ENCODE measurements at regions not wholly inside any gene's neighbourhood (a gene's known extent, or its start where the extent isn't known, plus 50 kb on each side); places are given as distances from the start of the nearest gene placed in this dataset.

DNA sequence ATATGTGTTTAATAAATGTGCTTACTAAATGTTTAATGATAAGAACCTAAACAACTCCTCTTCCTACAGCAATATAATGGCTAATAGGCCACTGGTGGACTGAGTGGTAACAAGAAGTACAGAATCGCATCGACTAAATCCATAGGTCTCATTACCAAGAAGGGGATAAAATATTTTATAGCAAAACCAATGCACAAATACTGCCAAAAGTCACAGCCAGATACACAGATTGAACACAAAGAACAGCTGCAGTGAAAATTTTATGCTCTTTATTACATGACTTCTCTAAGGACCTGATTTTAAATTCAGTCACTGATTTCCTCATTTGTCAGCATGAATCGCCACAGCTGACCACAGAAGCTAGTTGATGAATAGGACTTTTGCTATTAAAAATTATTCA, 285.4 kb downstream of the DHX15 start:
- Mint-ChIP-seq H3K36me3 (no peaks in the 10 kb centered on the region), H3K4me3 (no peak overlapping the region), H3K4me1 (no peaks in the 10 kb centered on the region), H3K27ac (no peak overlapping the region), H3K27me3 (peaks cover 0 to 17% (median 7%) of the 10 kb centered on the region in 5 donors), H3K9me3 (peaks cover 0 to 5% (median 0%) of the 10 kb centered on the region in 11 donors)
- no peaks in the 10 kb centered on the region for H3K4me1 ChIP-seq (ENCODE audit: control insufficient read depth in 2 of 2, insufficient read depth in 2 of 2, low read length in 2 of 2)
- ATAC-seq (no peak), DNase-seq (no peak)
- CTCF ChIA-PET: no interaction called here
- no peaks in the 10 kb centered on the region for H3K36me3 ChIP-seq (ENCODE audit: control insufficient read depth in 2 of 3, insufficient read depth in 3 of 3, low read length in 3 of 3)
- no peak overlapping the region for H3K4me3 ChIP-seq (ENCODE audit: low read length)
- H3K9me3 ChIP-seq (ENCODE audit: control insufficient read depth in 2 of 3, low read length in 3 of 3): no peaks in the 10 kb centered on the region
- no peak overlapping the region for H3K27ac ChIP-seq (ENCODE audit: low read depth, low read length)
- intact Hi-C loops (cut with micrococcal nuclease): no loop called here
- no peaks in the 10 kb centered on the region for H3K27me3 ChIP-seq (ENCODE audit: control insufficient read depth in 2 of 2, insufficient read depth in 2 of 2, low read length in 2 of 2)
- POLR2A ChIA-PET: no interaction called here

DNA sequence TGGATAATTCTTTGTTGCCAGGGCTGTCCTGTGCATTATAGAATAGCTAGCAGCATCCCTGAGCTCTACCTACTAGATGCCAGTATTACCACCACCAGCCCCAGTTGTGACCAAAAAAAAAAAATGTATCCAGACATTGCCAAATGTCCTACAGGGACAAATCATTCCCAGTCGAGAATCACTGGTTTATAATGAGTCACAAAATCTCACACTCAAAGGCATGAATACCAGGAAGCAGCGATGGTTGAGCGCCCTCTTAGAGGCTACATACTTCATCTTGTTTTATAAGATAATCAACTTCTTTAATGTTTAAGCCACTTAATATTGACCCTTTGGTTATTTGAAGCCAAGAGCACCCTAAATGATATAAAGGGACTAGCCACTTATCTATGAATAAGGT, 297.3 kb downstream of the DHX15 start:
- Mint-ChIP-seq H3K36me3 (no peaks in the 10 kb centered on the region), H3K4me3 (no peak overlapping the region), H3K27me3 (peaks cover 0 to 15% (median 0%) of the 10 kb centered on the region in 5 donors), H3K4me1 (no peaks in the 10 kb centered on the region), H3K27ac (no peak overlapping the region), H3K9me3 (peaks cover 0 to 11% (median 4%) of the 10 kb centered on the region in 11 donors)
- no peaks in the 10 kb centered on the region for H3K36me3 ChIP-seq (ENCODE audit: control insufficient read depth in 2 of 3, insufficient read depth in 3 of 3, low read length in 3 of 3)
- H3K4me1 ChIP-seq (ENCODE audit: control insufficient read depth in 2 of 2, insufficient read depth in 2 of 2, low read length in 2 of 2): no peaks in the 10 kb centered on the region
- intact Hi-C loops (cut with micrococcal nuclease): no loop called here
- CTCF ChIA-PET: no interaction called here
- no peak overlapping the region for H3K27ac ChIP-seq (ENCODE audit: low read depth, low read length)
- no peak for DNase-seq
- no peak for ATAC-seq
- H3K27me3 ChIP-seq (ENCODE audit: control insufficient read depth in 2 of 2, insufficient read depth in 2 of 2, low read length in 2 of 2): no peaks in the 10 kb centered on the region
- POLR2A ChIA-PET: interaction anchor here (0.6 kb wide), 1 partner anchor 388 kb away, joined by 4 read pairs; no protein-coding TSS in a partner anchor
- H3K4me3 ChIP-seq (ENCODE audit: low read length): no peak overlapping the region
- H3K9me3 ChIP-seq (ENCODE audit: control insufficient read depth in 2 of 3, low read length in 3 of 3): no peaks in the 10 kb centered on the region

GRCh38 chr4:24285759-24286158, 298.6 kb downstream of the DHX15 start:
- Histone ChIP-seq H3K9me3 (ENCODE audit: control insufficient read depth in 2 of 3, low read length in 3 of 3) (no peaks in the 10 kb centered on the region), H3K4me1 (ENCODE audit: control insufficient read depth in 2 of 2, insufficient read depth in 2 of 2, low read length in 2 of 2) (no peaks in the 10 kb centered on the region), H3K27me3 (ENCODE audit: control insufficient read depth in 2 of 2, insufficient read depth in 2 of 2, low read length in 2 of 2) (no peaks in the 10 kb centered on the region), H3K27ac (ENCODE audit: low read depth, low read length) (no peak overlapping the region), H3K36me3 (ENCODE audit: control insufficient read depth in 2 of 3, insufficient read depth in 3 of 3, low read length in 3 of 3) (no peaks in the 10 kb centered on the region), H3K4me3 (ENCODE audit: low read length) (no peak overlapping the region)
- no peaks in the 10 kb centered on the region for H3K4me1 Mint-ChIP-seq
- no peak overlapping the region for H3K4me3 Mint-ChIP-seq
- CTCF ChIA-PET: no interaction called here
- DNase-seq (no peak), ATAC-seq (no peak)
- peaks cover 0 to 7% (median under 1%) of the 10 kb centered on the region in 11 donors for H3K9me3 Mint-ChIP-seq
- H3K36me3 Mint-ChIP-seq: no peaks in the 10 kb centered on the region
- no peak overlapping the region for H3K27ac Mint-ChIP-seq
- POLR2A ChIA-PET: no interaction called here
- intact Hi-C loops (cut with micrococcal nuclease): no loop called here
- H3K27me3 Mint-ChIP-seq: peaks cover 0 to 6% (median 0%) of the 10 kb centered on the region in 5 donors

DNA sequence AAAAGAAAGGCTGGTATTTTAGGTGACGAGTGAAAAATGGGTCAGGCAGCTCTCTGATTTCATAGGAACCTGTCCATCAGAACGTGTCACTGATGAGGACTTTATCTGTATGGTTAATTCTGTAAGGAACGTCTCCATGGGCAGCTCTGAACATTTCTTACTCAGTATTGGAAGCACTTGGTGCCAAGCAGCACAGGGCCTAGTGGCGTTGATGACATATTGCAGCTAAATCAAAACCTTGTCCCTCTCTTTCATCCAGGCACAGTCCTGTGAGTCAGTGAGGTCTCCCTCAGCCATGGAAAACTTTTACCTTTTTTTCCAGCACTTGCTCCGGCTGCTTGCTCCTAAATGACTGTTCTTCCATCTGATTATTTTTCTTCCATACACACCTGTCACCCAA, 301.9 kb downstream of the DHX15 start:
- CTCF ChIA-PET: no interaction called here
- H3K4me3 Mint-ChIP-seq: no peak overlapping the region
- peaks cover 0 to 13% (median 10%) of the 10 kb centered on the region in 5 donors for H3K27me3 Mint-ChIP-seq
- intact Hi-C loops (cut with micrococcal nuclease): no loop called here
- POLR2A ChIA-PET: no interaction called here
- ATAC-seq (no peak), DNase-seq (no peak)
- no peaks in the 10 kb centered on the region for H3K4me1 Mint-ChIP-seq
- peaks cover 0 to 2% (median 0%) of the 10 kb centered on the region in 5 donors for H3K36me3 Mint-ChIP-seq
- Histone ChIP-seq H3K36me3 (ENCODE audit: control insufficient read depth in 2 of 3, insufficient read depth in 3 of 3, low read length in 3 of 3) (no peaks in the 10 kb centered on the region), H3K27ac (ENCODE audit: low read depth, low read length) (no peak overlapping the region), H3K4me3 (ENCODE audit: low read length) (no peak overlapping the region), H3K27me3 (ENCODE audit: control insufficient read depth in 2 of 2, insufficient read depth in 2 of 2, low read length in 2 of 2) (no peaks in the 10 kb centered on the region), H3K9me3 (ENCODE audit: control insufficient read depth in 2 of 3, low read length in 3 of 3) (no peaks in the 10 kb centered on the region), H3K4me1 (ENCODE audit: control insufficient read depth in 2 of 2, insufficient read depth in 2 of 2, low read length in 2 of 2) (no peaks in the 10 kb centered on the region)
- H3K9me3 Mint-ChIP-seq: peaks cover 0 to 9% (median 0%) of the 10 kb centered on the region in 11 donors
- H3K27ac Mint-ChIP-seq: no peak overlapping the region

- H3K27me3 ChIP-seq (ENCODE audit: control insufficient read depth in 2 of 2, insufficient read depth in 2 of 2, low read length in 2 of 2): no peaks in the 10 kb centered on the region
- Mint-ChIP-seq H3K27ac (no peak overlapping the region), H3K9me3 (peaks cover 0 to 15% (median 0%) of the 10 kb centered on the region in 11 donors), H3K4me3 (no peak overlapping the region), H3K36me3 (peaks cover 0 to 4% (median 0%) of the 10 kb centered on the region in 5 donors), H3K27me3 (peaks cover 0 to 30% (median 17%) of the 10 kb centered on the region in 5 donors), H3K4me1 (peaks cover 0 to 2% (median 0%) of the 10 kb centered on the region in 7 donors)
- ATAC-seq (no peak), DNase-seq (no peak)
- H3K27ac ChIP-seq (ENCODE audit: low read depth, low read length): no peak overlapping the region
- H3K4me3 ChIP-seq (ENCODE audit: low read length): no peak overlapping the region
- no peaks in the 10 kb centered on the region for H3K9me3 ChIP-seq (ENCODE audit: control insufficient read depth in 2 of 3, low read length in 3 of 3)
- CTCF ChIA-PET: no interaction called here
- no peaks in the 10 kb centered on the region for H3K36me3 ChIP-seq (ENCODE audit: control insufficient read depth in 2 of 3, insufficient read depth in 3 of 3, low read length in 3 of 3)
- intact Hi-C loops (cut with micrococcal nuclease): no loop called here
- POLR2A ChIA-PET: no interaction called here
- H3K4me1 ChIP-seq (ENCODE audit: control insufficient read depth in 2 of 2, insufficient read depth in 2 of 2, low read length in 2 of 2): no peaks in the 10 kb centered on the region
Measured at GRCh38 chr4:24279911-24280375, 304.4 kb downstream of the DHX15 start.

DNA sequence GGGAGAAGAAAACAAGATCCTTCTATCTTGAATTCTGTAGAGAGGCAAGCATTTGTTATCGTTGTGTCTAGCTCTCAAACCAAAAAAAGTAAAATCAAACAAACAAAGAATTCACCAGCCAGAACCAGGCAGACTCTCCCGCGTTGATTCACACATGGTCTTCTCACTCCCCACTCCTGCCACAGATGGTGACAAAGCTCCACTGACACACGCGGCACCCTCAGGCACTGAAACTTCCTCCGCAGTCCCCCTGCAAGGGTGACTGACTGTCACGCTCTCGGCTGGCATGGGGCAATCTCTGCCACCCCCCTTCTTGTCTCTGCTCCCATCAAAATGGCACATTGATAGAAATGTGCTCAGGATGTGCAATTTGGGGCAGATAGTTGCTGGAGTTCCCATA, 304.9 kb downstream of the DHX15 start:
- Histone ChIP-seq H3K36me3 (ENCODE audit: control insufficient read depth in 2 of 3, insufficient read depth in 3 of 3, low read length in 3 of 3) (no peaks in the 10 kb centered on the region), H3K27ac (ENCODE audit: low read depth, low read length) (no peak overlapping the region), H3K4me1 (ENCODE audit: control insufficient read depth in 2 of 2, insufficient read depth in 2 of 2, low read length in 2 of 2) (no peaks in the 10 kb centered on the region), H3K4me3 (ENCODE audit: low read length) (no peak overlapping the region), H3K9me3 (ENCODE audit: control insufficient read depth in 2 of 3, low read length in 3 of 3) (no peaks in the 10 kb centered on the region), H3K27me3 (ENCODE audit: control insufficient read depth in 2 of 2, insufficient read depth in 2 of 2, low read length in 2 of 2) (no peaks in the 10 kb centered on the region)
- CTCF ChIA-PET: no interaction called here
- peaks cover 0 to 32% (median 17%) of the 10 kb centered on the region in 5 donors for H3K27me3 Mint-ChIP-seq
- no peak for DNase-seq
- POLR2A ChIA-PET: no interaction called here
- peaks cover 0 to 4% (median 0%) of the 10 kb centered on the region in 5 donors for H3K36me3 Mint-ChIP-seq
- no peak for ATAC-seq
- no peak overlapping the region for H3K27ac Mint-ChIP-seq
- H3K4me3 Mint-ChIP-seq: no peak overlapping the region
- intact Hi-C loops (cut with micrococcal nuclease): no loop called here
- H3K4me1 Mint-ChIP-seq: peaks cover 0 to 2% (median 0%) of the 10 kb centered on the region in 7 donors
- H3K9me3 Mint-ChIP-seq: peaks cover 0 to 15% (median under 1%) of the 10 kb centered on the region in 11 donors

DNA sequence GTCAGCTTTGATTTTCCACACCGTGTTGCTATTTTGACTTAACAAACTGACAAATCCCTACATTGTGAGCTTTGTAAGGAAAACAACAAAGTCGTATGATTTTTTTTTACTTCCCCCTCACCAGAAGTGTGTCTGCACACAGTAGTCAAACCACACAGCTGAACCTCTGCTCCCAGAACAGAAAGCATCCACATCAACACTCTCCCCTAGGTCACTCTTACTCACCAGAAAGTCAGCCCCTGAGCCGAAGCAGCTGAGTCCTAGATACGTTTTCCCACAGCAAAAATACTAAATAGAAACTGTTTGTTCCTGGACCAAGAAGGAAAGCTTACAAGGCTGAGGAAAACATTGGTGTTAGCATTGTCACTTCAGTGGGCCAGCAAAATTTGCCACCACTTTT, 305.7 kb downstream of the DHX15 start:
- Histone ChIP-seq H3K4me1 (ENCODE audit: control insufficient read depth in 2 of 2, insufficient read depth in 2 of 2, low read length in 2 of 2) (no peaks in the 10 kb centered on the region), H3K9me3 (ENCODE audit: control insufficient read depth in 2 of 3, low read length in 3 of 3) (no peaks in the 10 kb centered on the region), H3K27ac (ENCODE audit: low read depth, low read length) (no peak overlapping the region), H3K27me3 (ENCODE audit: control insufficient read depth in 2 of 2, insufficient read depth in 2 of 2, low read length in 2 of 2) (no peaks in the 10 kb centered on the region), H3K4me3 (ENCODE audit: low read length) (no peak overlapping the region), H3K36me3 (ENCODE audit: control insufficient read depth in 2 of 3, insufficient read depth in 3 of 3, low read length in 3 of 3) (no peaks in the 10 kb centered on the region)
- Mint-ChIP-seq H3K27me3 (peaks cover 0 to 32% (median 17%) of the 10 kb centered on the region in 5 donors), H3K36me3 (peaks cover 0 to 4% (median 0%) of the 10 kb centered on the region in 5 donors), H3K9me3 (peaks cover 0 to 15% (median 4%) of the 10 kb centered on the region in 11 donors), H3K27ac (no peak overlapping the region), H3K4me1 (peaks cover 0 to 2% (median 0%) of the 10 kb centered on the region in 7 donors), H3K4me3 (no peak overlapping the region)
- intact Hi-C loops (cut with micrococcal nuclease): no loop called here
- ATAC-seq: no peak
- no peak for DNase-seq
- ChIA-PET CTCF (no interaction called here), POLR2A (no interaction called here)

Data from naive thymus-derived CD4-positive, alpha-beta T cell (primary cell).